A204.1 (cell line): ENCODE measurements at regions not wholly inside any gene's neighbourhood (a gene's known extent, or its start where the extent isn't known, plus 50 kb on each side); places are given as distances from the start of the nearest gene placed in this dataset.
"Not testable (repeated sequence)": the region's sequence is repeated elsewhere in the genome, so short reads cannot be mapped to it uniquely, and the experiment has no call there.

Source experiments
- FAIRE-seq: peaks from 2 replicates; lab custom pipeline; 2012; peaks lifted over from hg19 to GRCh38; lab: Jason Lieb, UNC

- no peak for FAIRE-seq
Measured at GRCh38 chr12:93080452-93080851, 151.4 kb upstream of the EEA1 start.

- FAIRE-seq = no peak
Measured at GRCh38 chr12:93080994-93081809, 152.1 kb upstream of the EEA1 start.

GRCh38 chr12:93081810-93082165, 152.7 kb upstream of the EEA1 start:
- FAIRE-seq = no peak

GRCh38 chr12:93085383-93086287, 156.5 kb upstream of the EEA1 start:
- no peak for FAIRE-seq

GRCh38 chr12:93086288-93086727, 157.2 kb upstream of the EEA1 start:
- FAIRE-seq = no peak

- FAIRE-seq = no peak
Measured at GRCh38 chr12:93087840-93088610, 158.9 kb upstream of the EEA1 start.

- FAIRE-seq = no peak
Measured at GRCh38 chr12:93089805-93090569, 160.9 kb upstream of the EEA1 start.

- no peak for FAIRE-seq
Measured at GRCh38 chr12:93090731-93091172, 161.7 kb upstream of the EEA1 start.

GRCh38 chr12:93091886-93092648, 163.0 kb upstream of the EEA1 start:
- FAIRE-seq = no peak

- FAIRE-seq = no peak
Measured at GRCh38 chr12:93092649-93092945, 163.5 kb upstream of the EEA1 start.

- FAIRE-seq = no peak
Measured at GRCh38 chr12:93093243-93093642, 164.1 kb upstream of the EEA1 start.

- FAIRE-seq = not testable (repeated sequence)
Measured at GRCh38 chr12:93094222-93094621, 165.1 kb upstream of the EEA1 start.

GRCh38 chr12:93094988-93095737, 166.1 kb upstream of the EEA1 start:
- FAIRE-seq = no peak

GRCh38 chr12:93097417-93097816, 168.3 kb upstream of the EEA1 start:
- no peak for FAIRE-seq

- no peak for FAIRE-seq
Measured at GRCh38 chr12:93098077-93098476, 169.0 kb upstream of the EEA1 start.

- no peak for FAIRE-seq
Measured at GRCh38 chr12:93099792-93100191, 170.7 kb upstream of the EEA1 start.

GRCh38 chr12:93100610-93101009, 171.5 kb upstream of the EEA1 start:
- no peak for FAIRE-seq

- no peak for FAIRE-seq
Measured at GRCh38 chr12:93101367-93101766, 172.3 kb upstream of the EEA1 start.

- no peak for FAIRE-seq
Measured at GRCh38 chr12:93102312-93102711, 173.2 kb upstream of the EEA1 start.

- FAIRE-seq = no peak
Measured at GRCh38 chr12:93102744-93103143, 173.6 kb upstream of the EEA1 start.
